C4-2B (cell line): ENCODE measurements at regions not wholly inside any gene's neighbourhood (a gene's known extent, or its start where the extent isn't known, plus 50 kb on each side); places are given as distances from the start of the nearest gene placed in this dataset.

Experiments
- ZFX ChIP-seq: fragments of 450-650 bp; IDR thresholded peaks from 2 replicates; pipeline ENCODE4 v1.6.1; 2017
- TF ChIP-seq, protein P1 (sequence below): fragments of 450-650 bp; conservative IDR thresholded peaks from 2 replicates; pipeline ENCODE4 v1.5.1; 2017; ENCODE audit warnings: mild to moderate bottlenecking

GRCh38 chr16:51886456-51886855, 660.5 kb downstream of the TOX3 start:
- TF ChIP-seq, protein P1, sequence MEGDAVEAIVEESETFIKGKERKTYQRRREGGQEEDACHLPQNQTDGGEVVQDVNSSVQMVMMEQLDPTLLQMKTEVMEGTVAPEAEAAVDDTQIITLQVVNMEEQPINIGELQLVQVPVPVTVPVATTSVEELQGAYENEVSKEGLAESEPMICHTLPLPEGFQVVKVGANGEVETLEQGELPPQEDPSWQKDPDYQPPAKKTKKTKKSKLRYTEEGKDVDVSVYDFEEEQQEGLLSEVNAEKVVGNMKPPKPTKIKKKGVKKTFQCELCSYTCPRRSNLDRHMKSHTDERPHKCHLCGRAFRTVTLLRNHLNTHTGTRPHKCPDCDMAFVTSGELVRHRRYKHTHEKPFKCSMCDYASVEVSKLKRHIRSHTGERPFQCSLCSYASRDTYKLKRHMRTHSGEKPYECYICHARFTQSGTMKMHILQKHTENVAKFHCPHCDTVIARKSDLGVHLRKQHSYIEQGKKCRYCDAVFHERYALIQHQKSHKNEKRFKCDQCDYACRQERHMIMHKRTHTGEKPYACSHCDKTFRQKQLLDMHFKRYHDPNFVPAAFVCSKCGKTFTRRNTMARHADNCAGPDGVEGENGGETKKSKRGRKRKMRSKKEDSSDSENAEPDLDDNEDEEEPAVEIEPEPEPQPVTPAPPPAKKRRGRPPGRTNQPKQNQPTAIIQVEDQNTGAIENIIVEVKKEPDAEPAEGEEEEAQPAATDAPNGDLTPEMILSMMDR = no peak
- TF ChIP-seq ZFX = no peak
